ENCODE measurements at regions not wholly inside any gene's neighbourhood (a gene's known extent, or its start where the extent isn't known, plus 50 kb on each side); places are given as distances from the start of the nearest gene placed in this dataset.

DNA sequence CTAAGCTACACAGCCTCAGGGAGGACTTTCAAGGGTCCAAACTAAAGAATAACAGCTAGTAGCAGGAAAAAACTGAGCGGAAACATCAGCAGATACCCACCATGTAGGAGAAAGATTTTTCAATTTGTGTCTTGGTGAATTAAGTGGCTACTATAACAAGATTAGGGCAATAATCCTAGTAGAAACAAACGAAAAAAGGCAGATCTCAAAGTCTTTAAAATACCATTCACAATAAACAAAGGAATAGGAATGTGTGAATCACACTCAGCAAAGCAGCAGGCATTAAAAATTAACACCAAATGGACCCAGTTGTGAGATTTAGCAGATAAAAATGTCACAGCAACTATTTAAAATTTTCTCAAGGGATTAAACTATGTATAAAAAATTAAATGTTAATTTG is 761.2 kb downstream of the TENT5A start:
- H3K4ac ChIP-seq (replicated peaks; ENCODE audit: insufficient read length, low read depth, low read length): no peak overlapping the region
- no peak overlapping the region for H3K27ac ChIP-seq (ENCODE audit: low read depth, low read length)
- H2BK5ac ChIP-seq (ENCODE audit: low read depth, low read length): no peak overlapping the region
- ChIA-PET POLR2A (ENCODE audit: partially characterized antibody) (no interaction called here), CTCF (ENCODE audit: partially characterized antibody) (no interaction called here)
- no peaks in the 10 kb centered on the region for H3K36me3 ChIP-seq (ENCODE audit: control insufficient read depth in 2 of 4, insufficient read depth in 4 of 4, low read length in 3 of 4)
- H3K4me2 ChIP-seq (ENCODE audit: insufficient read depth in 1 of 2, low read depth in 2 of 2, low read length in 2 of 2): no peak overlapping the region
- H4K5ac ChIP-seq (ENCODE audit: insufficient read length, low read depth, low read length): no peak overlapping the region
- no peak overlapping the region for H2AK5ac ChIP-seq (ENCODE audit: low read depth, low read length)
- no peaks in the 10 kb centered on the region for H3K79me2 ChIP-seq (ENCODE audit: control insufficient read depth in 1 of 2, insufficient read depth in 2 of 2, low read length in 2 of 2)
- H2AFZ ChIP-seq (ENCODE audit: low read length): no peak overlapping the region
- no peak overlapping the region for H3K18ac ChIP-seq (ENCODE audit: extremely low read depth, low read length)
- no peak overlapping the region for H3K4me3 ChIP-seq (ENCODE audit: extremely low read depth in 1 of 4, insufficient read depth in 2 of 4, low read depth in 3 of 4, low read length in 4 of 4)
- H3K23me2 ChIP-seq (ENCODE audit: low read depth, low read length): no peaks in the 10 kb centered on the region
- no peaks in the 10 kb centered on the region for H4K20me1 ChIP-seq (replicated peaks in 1 of 2; ENCODE audit: control insufficient read depth in 1 of 2, insufficient read depth in 2 of 2, low read length in 2 of 2)
- H3K4me1 ChIP-seq (replicated peaks in 1 of 4; ENCODE audit: control insufficient read depth in 3 of 4, insufficient read depth in 4 of 4, low read length in 3 of 4): no peaks in the 10 kb centered on the region
- no peak overlapping the region for H3K23ac ChIP-seq (ENCODE audit: insufficient read length)
- H2BK12ac ChIP-seq (ENCODE audit: low read depth, low read length): no peak overlapping the region
- no peak overlapping the region for H2BK15ac ChIP-seq (ENCODE audit: low read length)
- FAIRE-seq (no peak), DNase-seq (ENCODE audit: low read depth in 1 of 2, low spot score in 2 of 2) (no peak)
- H3K27me3 ChIP-seq (replicated peaks in 1 of 4; ENCODE audit: control insufficient read depth in 3 of 4, extremely low read depth in 1 of 4, insufficient read depth in 3 of 4, low read length in 3 of 4): no peaks in the 10 kb centered on the region
- no peak overlapping the region for H3K56ac ChIP-seq (replicated peaks; ENCODE audit: insufficient read length, low read depth, low read length)
- TF ChIP-seq TAF1 (IDR thresholded peaks at IDR 0.05; ENCODE audit: low read depth, low read length) (no peak), CHD2 (IDR thresholded peaks at IDR 0.05; ENCODE audit: low read length) (no peak), TEAD4 (IDR thresholded peaks at IDR 0.05; ENCODE audit: low read depth, low read length) (no peak), RAD21 (IDR thresholded peaks at IDR 0.05 in 1 of 2, conservative IDR thresholded peaks at IDR 0.05 in 1 of 2; ENCODE audit: low read depth in 2 of 2, low read length in 2 of 2) (no peak), GTF2F1 (IDR thresholded peaks at IDR 0.05; ENCODE audit: borderline replicate concordance, low read depth, low read length) (no peak), SUZ12 (IDR thresholded peaks at IDR 0.05; ENCODE audit: low read length) (no peak), POLR2A (IDR thresholded peaks at IDR 0.05; ENCODE audit: control extremely low read depth in 1 of 2, low read depth in 2 of 2, low read length in 2 of 2) (no peak), SRF (IDR thresholded peaks at IDR 0.05; ENCODE audit: low read depth, low read length) (no peak), EGR1 (IDR thresholded peaks at IDR 0.05; ENCODE audit: borderline replicate concordance, low read depth, low read length) (no peak)
- TF ChIP-seq, protein P1, sequence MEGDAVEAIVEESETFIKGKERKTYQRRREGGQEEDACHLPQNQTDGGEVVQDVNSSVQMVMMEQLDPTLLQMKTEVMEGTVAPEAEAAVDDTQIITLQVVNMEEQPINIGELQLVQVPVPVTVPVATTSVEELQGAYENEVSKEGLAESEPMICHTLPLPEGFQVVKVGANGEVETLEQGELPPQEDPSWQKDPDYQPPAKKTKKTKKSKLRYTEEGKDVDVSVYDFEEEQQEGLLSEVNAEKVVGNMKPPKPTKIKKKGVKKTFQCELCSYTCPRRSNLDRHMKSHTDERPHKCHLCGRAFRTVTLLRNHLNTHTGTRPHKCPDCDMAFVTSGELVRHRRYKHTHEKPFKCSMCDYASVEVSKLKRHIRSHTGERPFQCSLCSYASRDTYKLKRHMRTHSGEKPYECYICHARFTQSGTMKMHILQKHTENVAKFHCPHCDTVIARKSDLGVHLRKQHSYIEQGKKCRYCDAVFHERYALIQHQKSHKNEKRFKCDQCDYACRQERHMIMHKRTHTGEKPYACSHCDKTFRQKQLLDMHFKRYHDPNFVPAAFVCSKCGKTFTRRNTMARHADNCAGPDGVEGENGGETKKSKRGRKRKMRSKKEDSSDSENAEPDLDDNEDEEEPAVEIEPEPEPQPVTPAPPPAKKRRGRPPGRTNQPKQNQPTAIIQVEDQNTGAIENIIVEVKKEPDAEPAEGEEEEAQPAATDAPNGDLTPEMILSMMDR (IDR thresholded peaks at IDR 0.05; ENCODE audit: control extremely low read depth in 1 of 3, insufficient read depth in 1 of 3, low read depth in 1 of 3, low read length in 3 of 3): no peak
- H2BK120ac ChIP-seq (replicated peaks; ENCODE audit: low read depth, low read length): no peak overlapping the region
- H4K8ac ChIP-seq (ENCODE audit: extremely low read depth, insufficient read depth, low read length): no peak overlapping the region
- H3K79me1 ChIP-seq (ENCODE audit: low read depth, low read length): no peaks in the 10 kb centered on the region
- no peak overlapping the region for H4K91ac ChIP-seq (replicated peaks; ENCODE audit: insufficient read length, low read length)
- H2BK20ac ChIP-seq (ENCODE audit: low read length): no peak overlapping the region
- no peak overlapping the region for H3K9ac ChIP-seq (replicated peaks in 1 of 4; ENCODE audit: extremely low read depth in 1 of 4, low read depth in 3 of 4, low read length in 3 of 4)
- no peak overlapping the region for H3K14ac ChIP-seq (ENCODE audit: insufficient read length)
- H3K9me3 ChIP-seq (ENCODE audit: insufficient read depth in 2 of 2, low read depth in 1 of 2, low read length in 1 of 2): no peaks in the 10 kb centered on the region
- 84% methylated on average over 2 of the region's 2 CpGs; no CpG with 5 or more reads in 1 of the 2 experiments for WGBS, 2 experiments (ENCODE audit: extremely low coverage in 1 of 2, insufficient coverage in 1 of 2, insufficient read length in 1 of 2, insufficient replicate concordance in 2 of 2, low coverage in 1 of 2, low lambda C conversion rate in 2 of 2, missing lambda C conversion rate in 1 of 2)

Measured in H1 (cell line).